ENCODE measurements at regions not wholly inside any gene's neighbourhood (a gene's known extent, or its start where the extent isn't known, plus 50 kb on each side); places are given as distances from the start of the nearest gene placed in this dataset.
A peak's percentile ranks its signal among the peaks of the same experiment; 100 is the strongest.
"Not testable (repeated sequence)": the region's sequence is repeated elsewhere in the genome, so short reads cannot be mapped to it uniquely, and the experiment has no call there.

- DNase-seq, result no peak
Observed at GRCh38 chr14:71365361-71365760, 458.1 kb downstream of the PCNX1 start.

GRCh38 chr14:71366861-71367260 is 459.6 kb downstream of the PCNX1 start:
- DNase-seq, result no peak

GRCh38 chr14:71371711-71372396 is 464.6 kb downstream of the PCNX1 start:
- DNase-seq, result no peak

GRCh38 chr14:71372411-71372838 is 465.2 kb downstream of the PCNX1 start:
- DNase-seq, result no peak

GRCh38 chr14:71373773-71374172 is 466.5 kb downstream of the PCNX1 start:
- no peak for DNase-seq

- no peak for DNase-seq
Observed at GRCh38 chr14:71374989-71375388, 467.7 kb downstream of the PCNX1 start.

- no peak for DNase-seq
Observed at GRCh38 chr14:71377099-71377498, 469.8 kb downstream of the PCNX1 start.

- no peak for DNase-seq
Observed at GRCh38 chr14:71380271-71380670, 473.0 kb downstream of the PCNX1 start.

GRCh38 chr14:71381814-71382213 is 474.6 kb downstream of the PCNX1 start:
- no peak for DNase-seq

- DNase-seq, result no peak
Observed at GRCh38 chr14:71382315-71382714, 475.1 kb downstream of the PCNX1 start.

GRCh38 chr14:71383510-71383909 is 476.3 kb downstream of the PCNX1 start:
- no peak for DNase-seq

GRCh38 chr14:71384007-71384845 is 477.0 kb downstream of the PCNX1 start:
- DNase-seq, result peak; percentile 15

- no peak for DNase-seq
Observed at GRCh38 chr14:71387753-71388152, 480.5 kb downstream of the PCNX1 start.

- no peak for DNase-seq
Observed at GRCh38 chr14:71388336-71388735, 481.1 kb downstream of the PCNX1 start.

GRCh38 chr14:71388862-71389261 is 481.6 kb downstream of the PCNX1 start:
- DNase-seq, result no peak

GRCh38 chr14:71394386-71394785 is 487.1 kb downstream of the PCNX1 start:
- DNase-seq, result no peak

- no peak for DNase-seq
Observed at GRCh38 chr14:71395151-71395604, 487.9 kb downstream of the PCNX1 start.

- no peak for DNase-seq
Observed at GRCh38 chr14:71395636-71396035, 488.4 kb downstream of the PCNX1 start.

GRCh38 chr14:71396050-71396677 is 488.9 kb downstream of the PCNX1 start:
- DNase-seq, result no peak

- no peak for DNase-seq
Observed at GRCh38 chr14:71397371-71397770, 490.1 kb downstream of the PCNX1 start.

- DNase-seq, result no peak
Observed at GRCh38 chr14:71398450-71398849, 491.2 kb downstream of the PCNX1 start.

GRCh38 chr14:71399057-71399487 is 491.8 kb downstream of the PCNX1 start:
- DNase-seq, result no peak

GRCh38 chr14:71400871-71401321 is 493.6 kb downstream of the PCNX1 start:
- DNase-seq, result no peak

GRCh38 chr14:71402415-71402814 is 495.2 kb downstream of the PCNX1 start:
- not testable (repeated sequence) for DNase-seq

Data from NCI-H146 (cell line).